Stimulated activated CD8-positive, alpha-beta memory T cell treated with anti-CD3 and anti-CD28 coated beads, Interleukin-7, amount 100 ng/mL, for 1 hour (primary cell): ENCODE measurements at regions not wholly inside any gene's neighbourhood (a gene's known extent, or its start where the extent isn't known, plus 50 kb on each side); places are given as distances from the start of the nearest gene placed in this dataset.
"Not testable (repeated sequence)": the region's sequence is repeated elsewhere in the genome, so short reads cannot be mapped to it uniquely, and the experiment has no call there.

Source experiments
- DNase-seq, 2 donors: peaks; one replicate each; pipeline ENCODE4 v3.0.0-alpha.2; 2020; ENCODE audit warnings: low read depth in 2 of 2

GRCh38 chr6:144476286-144476685, 191.2 kb downstream of the UTRN start:
- no peak for DNase-seq

GRCh38 chr6:144477396-144477795, 192.3 kb downstream of the UTRN start:
- no peak for DNase-seq

- DNase-seq: no peak
Measured at GRCh38 chr6:144477856-144478255, 192.7 kb downstream of the UTRN start.

GRCh38 chr6:144478483-144478882, 193.3 kb downstream of the UTRN start:
- no peak for DNase-seq

- no peak for DNase-seq
Measured at GRCh38 chr6:144479991-144480390, 194.9 kb downstream of the UTRN start.

GRCh38 chr6:144480473-144480872, 195.3 kb downstream of the UTRN start:
- no peak for DNase-seq

GRCh38 chr6:144481527-144481926, 196.4 kb downstream of the UTRN start:
- no peak for DNase-seq

- peak; percentile 39 to 45 for DNase-seq
Measured at GRCh38 chr6:144482142-144482541, 197.0 kb downstream of the UTRN start.

GRCh38 chr6:144485531-144485930, 200.4 kb downstream of the UTRN start:
- no peak for DNase-seq

GRCh38 chr6:144488590-144488989, 203.5 kb downstream of the UTRN start:
- DNase-seq: no peak

GRCh38 chr6:144493035-144493910, 208.1 kb downstream of the UTRN start:
- no peak for DNase-seq

GRCh38 chr6:144495076-144495475, 209.9 kb downstream of the UTRN start:
- not testable (repeated sequence) for DNase-seq

GRCh38 chr6:144497650-144498049, 212.5 kb downstream of the UTRN start:
- no peak for DNase-seq

- DNase-seq: no peak
Measured at GRCh38 chr6:144500892-144501291, 215.8 kb downstream of the UTRN start.

GRCh38 chr6:144505214-144505613, 220.1 kb downstream of the UTRN start:
- not testable (repeated sequence) for DNase-seq

- DNase-seq: not testable (repeated sequence)
Measured at GRCh38 chr6:144506051-144506450, 220.9 kb downstream of the UTRN start.

GRCh38 chr6:144507772-144508312, 222.7 kb downstream of the UTRN start:
- not testable (repeated sequence) for DNase-seq

GRCh38 chr6:144510859-144511258, 225.7 kb downstream of the UTRN start:
- no peak for DNase-seq

GRCh38 chr6:144515761-144516160, 230.6 kb downstream of the UTRN start:
- no peak for DNase-seq

GRCh38 chr6:144519426-144519825, 234.3 kb downstream of the UTRN start:
- DNase-seq: no peak

GRCh38 chr6:144528743-144529425, 243.7 kb downstream of the UTRN start:
- DNase-seq: no peak

- no peak for DNase-seq
Measured at GRCh38 chr6:144530118-144530517, 245.0 kb downstream of the UTRN start.

- not testable (repeated sequence) for DNase-seq
Measured at GRCh38 chr6:144532238-144532637, 247.1 kb downstream of the UTRN start.
